Gastrocnemius medialis (tissue), 4 donors: ENCODE measurements at regions not wholly inside any gene's neighbourhood (a gene's known extent, or its start where the extent isn't known, plus 50 kb on each side); places are given as distances from the start of the nearest gene placed in this dataset.
A peak's percentile ranks its signal among the peaks of the same experiment; 100 is the strongest.

Experiments used
- ATAC-seq, 2 donors: fragments of 150-250 bp; one replicate each; pipeline ENCODE4 v1.9.1; 2016
- DNase-seq, 2 donors: peaks; one replicate each; pipeline ENCODE4 v3.0.0-alpha.2; 2019
- H3K27ac ChIP-seq, 4 donors: fragments of 200-600 bp; sonication (generic); 1 replicate in 1 of 4; 2 replicates in 3 of 4; pipeline ENCODE4 v1.5.1; 2016 to 2018; ENCODE audit warnings: mild to moderate bottlenecking in 2 of 4, moderate library complexity in 1 of 4
- H3K27me3 ChIP-seq, 3 donors: fragments of 200-600 bp; sonication (generic) in 2 of 3; 1 replicate in 1 of 3; 2 replicates in 2 of 3; pipeline versions ENCODE4 v1.5.1 to v1.6.0; 2016 to 2019; ENCODE audit warnings: mild to moderate bottlenecking in 1 of 3, moderate library complexity in 1 of 3
- H3K36me3 ChIP-seq, 2 donors: fragments of 200-600 bp; sonication (generic) in 1 of 2; one replicate each; pipeline ENCODE4 v1.5.1; 2017 to 2018
- H3K4me1 ChIP-seq, 2 donors: fragments of 200-600 bp; sonication (generic) in 1 of 2; one replicate each; pipeline ENCODE4 v1.5.1; 2016 to 2017; ENCODE audit warnings: mild to moderate bottlenecking in 2 of 2
- H3K4me3 ChIP-seq, 4 donors: fragments of 200-600 bp; sonication (generic) in 3 of 4; 1 replicate in 1 of 4; 2 replicates in 3 of 4; pipeline ENCODE4 v1.5.1; 2016 to 2019; ENCODE audit warnings: mild to moderate bottlenecking in 2 of 4
- H3K9me3 ChIP-seq, 3 donors: fragments of 200-600 bp; sonication (generic) in 2 of 3; 1 replicate in 1 of 3; 2 replicates in 2 of 3; pipeline ENCODE4 v1.5.1; 2016 to 2019
- CTCF ChIP-seq, 5 experiments: fragments of 450-650 bp in 3 of 5; fragments of 200-600 bp in 2 of 5; sonication (generic) in 2 of 5; IDR thresholded peaks in 4 of 5; conservative IDR thresholded peaks in 1 of 5; 1 replicate in 4 of 5; 2 replicates in 1 of 5; pipeline ENCODE4 v1.5.1; 2016 to 2019; ENCODE audit warnings: antibody characterized with exemption in 5 of 5, mild to moderate bottlenecking in 3 of 5, moderate library complexity in 3 of 5
- POLR2A ChIP-seq, 2 donors: fragments of 450-650 bp; IDR thresholded peaks; one replicate each; pipeline ENCODE4 v1.6.1; 2017; ENCODE audit warnings: antibody characterized with exemption in 2 of 2, mild to moderate bottlenecking in 2 of 2, moderate library complexity in 2 of 2
- in situ Hi-C, 4 donors: fragments of 200-750 bp; cut with MboI; loops; one replicate each; pipeline versions ENCODE4 v1.15.0 to v1.8.0; 2017; ENCODE audit warnings: low sequenced_read_pairs in 4 of 4
- intact Hi-C: fragments of 100-400 bp; cut with DNase I; formaldehyde crosslinking; loops from one replicate; pipeline ENCODE4 v1.15.1; 2023; ENCODE audit warnings: low total_unique reads

GRCh38 chr6:157766901-157767774 is 55.9 kb upstream of the SNX9 start:
- DNase-seq (no peak), ATAC-seq (no peak)
- H3K9me3 ChIP-seq, result no peaks in the 10 kb centered on the region
- no peak overlapping the region for H3K27ac ChIP-seq
- peaks cover 0 to 4% (median 0%) of the 10 kb centered on the region in 3 donors for H3K27me3 ChIP-seq
- no peak overlapping the region for H3K4me3 ChIP-seq
- in situ Hi-C loops, result no loop called here
- TF ChIP-seq POLR2A (IDR thresholded peaks at IDR 0.05) (no peak), CTCF (IDR thresholded peaks at IDR 0.05 in 4 of 5, conservative IDR thresholded peaks at IDR 0.05 in 1 of 5) (no peak)
- no peaks in the 10 kb centered on the region for H3K36me3 ChIP-seq
- intact Hi-C loops, result no loop called here
- peaks cover 18 to 20% of the 10 kb centered on the region in 2 donors for H3K4me1 ChIP-seq

- Histone ChIP-seq H3K27ac (peak overlapping the region in 1 of 4 donors; percentile 24), H3K4me1 (peaks cover 18 to 20% of the 10 kb centered on the region in 2 donors), H3K4me3 (no peak overlapping the region), H3K27me3 (peaks cover 0 to 4% (median 0%) of the 10 kb centered on the region in 3 donors), H3K36me3 (no peaks in the 10 kb centered on the region), H3K9me3 (no peaks in the 10 kb centered on the region)
- intact Hi-C loops (no loop called here), in situ Hi-C loops (no loop called here)
- DNase-seq (no peak), ATAC-seq (no peak)
- TF ChIP-seq CTCF (IDR thresholded peaks at IDR 0.05 in 4 of 5, conservative IDR thresholded peaks at IDR 0.05 in 1 of 5) (no peak), POLR2A (IDR thresholded peaks at IDR 0.05) (no peak)
Observed at GRCh38 chr6:157767775-157768156, 55.3 kb upstream of the SNX9 start.

GRCh38 chr6:157768304-157768703 is 54.7 kb upstream of the SNX9 start:
- DNase-seq (no peak), ATAC-seq (no peak)
- no peaks in the 10 kb centered on the region for H3K9me3 ChIP-seq
- in situ Hi-C loops, result no loop called here
- no peaks in the 10 kb centered on the region for H3K36me3 ChIP-seq
- peaks cover 0 to 4% (median 3%) of the 10 kb centered on the region in 3 donors for H3K27me3 ChIP-seq
- H3K4me3 ChIP-seq, result no peak overlapping the region
- TF ChIP-seq POLR2A (IDR thresholded peaks at IDR 0.05) (no peak), CTCF (IDR thresholded peaks at IDR 0.05 in 4 of 5, conservative IDR thresholded peaks at IDR 0.05 in 1 of 5) (no peak)
- H3K4me1 ChIP-seq, result peaks cover 13 to 17% of the 10 kb centered on the region in 2 donors
- intact Hi-C loops, result no loop called here
- no peak overlapping the region for H3K27ac ChIP-seq

- in situ Hi-C loops, result no loop called here
- Histone ChIP-seq H3K27me3 (peaks cover 0 to 9% (median 4%) of the 10 kb centered on the region in 3 donors), H3K4me3 (no peak overlapping the region), H3K36me3 (no peaks in the 10 kb centered on the region), H3K27ac (no peak overlapping the region), H3K4me1 (peaks cover 6 to 10% of the 10 kb centered on the region in 2 donors), H3K9me3 (no peaks in the 10 kb centered on the region)
- DNase-seq, result no peak
- TF ChIP-seq POLR2A (IDR thresholded peaks at IDR 0.05) (no peak), CTCF (IDR thresholded peaks at IDR 0.05 in 4 of 5, conservative IDR thresholded peaks at IDR 0.05 in 1 of 5) (no peak)
- intact Hi-C loops, result no loop called here
- ATAC-seq, result no peak
Observed at GRCh38 chr6:157768863-157769551, 54.0 kb upstream of the SNX9 start.
